Kidney (tissue), 13 donors: ENCODE measurements at regions not wholly inside any gene's neighbourhood (a gene's known extent, or its start where the extent isn't known, plus 50 kb on each side); places are given as distances from the start of the nearest gene placed in this dataset.
A peak's percentile ranks its signal among the peaks of the same experiment; 100 is the strongest.

Experiments
- DNase-seq, 5 donors: peaks; one replicate each; pipeline ENCODE4 v3.0.0-alpha.2; 2013 to 2020
- FAIRE-seq: peaks from 2 replicates; lab custom pipeline; 2012; peaks lifted over from hg19 to GRCh38; lab: Jason Lieb, UNC
- H3K27ac ChIP-seq, 2 donors: one replicate each; pipeline ENCODE4 v1.7.0; 2013; ENCODE audit warnings: low read depth in 2 of 2, low read length in 2 of 2, inconsistent platforms in 1 of 2
- H3K27me3 ChIP-seq: one replicate; pipeline ENCODE4 v1.7.1; 2013; ENCODE audit warnings: low read length, inconsistent platforms; ENCODE audit not compliant: control insufficient read depth, insufficient read depth
- H3K36me3 ChIP-seq, 3 donors: one replicate each; pipeline versions ENCODE4 v1.7.0 to v1.7.1; 2013; ENCODE audit warnings: low read length in 3 of 3, control low read depth in 1 of 3, inconsistent platforms in 1 of 3; ENCODE audit not compliant: insufficient read depth in 3 of 3, control insufficient read depth in 2 of 3
- H3K4me1 ChIP-seq, 3 donors: one replicate each; pipeline versions ENCODE4 v1.7.0 to v1.7.1; 2013; ENCODE audit warnings: low read length in 3 of 3, inconsistent platforms in 1 of 3, low read depth in 1 of 3; ENCODE audit not compliant: control insufficient read depth in 2 of 3, insufficient read depth in 2 of 3
- H3K4me3 ChIP-seq, 3 donors: one replicate each; pipeline versions ENCODE4 v1.7.0 to v1.8.1; 2013; ENCODE audit warnings: low read length in 3 of 3, control low read depth in 1 of 3, inconsistent platforms in 1 of 3
- H3K9ac ChIP-seq, 3 donors: one replicate each; pipeline versions ENCODE4 v1.7.0 to v1.7.1; 2013; ENCODE audit warnings: low read length in 3 of 3, control low read depth in 1 of 3, inconsistent platforms in 1 of 3
- H3K9me3 ChIP-seq, 3 donors: one replicate each; pipeline versions ENCODE4 v1.7.0 to v1.7.1; 2013; ENCODE audit warnings: low read length in 3 of 3, control low read depth in 1 of 3, inconsistent platforms in 1 of 3; ENCODE audit not compliant: control insufficient read depth in 2 of 3, insufficient read depth in 1 of 3
- intact Hi-C: fragments of 100-400 bp; cut with DNase I; formaldehyde crosslinking; loops from one replicate; pipeline ENCODE4 v1.11.1; 2022
- TF ChIP-seq, protein P1 (sequence below): IDR thresholded peaks from 3 replicates; pipeline ENCODE4 v1.5.1; 2012; ENCODE audit warnings: mild to moderate bottlenecking, moderate library complexity, borderline replicate concordance; ENCODE audit not compliant: insufficient read depth; ENCODE audit errors: extremely low read depth
- donor health status: control.
- donor health status: control.
- donor health status: control.
- donor health status: control.
- donor health status: control.
- donor health status: DM: yes; HTN: yes; CAD: no.
- donor health status: Normal renal cell carcinoma (clear cell type).

DNA sequence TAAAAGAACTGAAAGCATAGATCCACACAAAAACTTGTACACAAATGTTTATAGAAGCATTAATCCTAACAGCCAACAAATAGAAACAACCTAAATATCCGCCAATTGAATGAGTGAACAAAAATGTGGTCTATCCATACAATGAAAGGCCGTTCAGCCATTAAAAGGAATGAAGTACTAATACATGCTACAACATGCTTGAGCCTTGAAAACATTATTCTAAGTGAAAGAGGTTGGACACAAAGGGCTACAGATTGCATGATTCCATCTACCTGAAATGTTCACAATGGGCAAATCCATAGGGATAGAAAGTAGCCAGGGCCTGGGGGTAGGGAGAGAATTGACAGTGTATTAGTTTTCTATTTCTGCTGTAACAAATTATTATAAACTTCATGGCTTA is 169.2 kb downstream of the SPCS3 start:
- no peak for DNase-seq
- H3K9me3 ChIP-seq, result no peaks in the 10 kb centered on the region
- no peak overlapping the region for H3K27ac ChIP-seq
- H3K36me3 ChIP-seq, result no peaks in the 10 kb centered on the region
- FAIRE-seq, result no peak
- H3K9ac ChIP-seq, result no peak overlapping the region
- no peaks in the 10 kb centered on the region for H3K27me3 ChIP-seq
- TF ChIP-seq, protein P1, sequence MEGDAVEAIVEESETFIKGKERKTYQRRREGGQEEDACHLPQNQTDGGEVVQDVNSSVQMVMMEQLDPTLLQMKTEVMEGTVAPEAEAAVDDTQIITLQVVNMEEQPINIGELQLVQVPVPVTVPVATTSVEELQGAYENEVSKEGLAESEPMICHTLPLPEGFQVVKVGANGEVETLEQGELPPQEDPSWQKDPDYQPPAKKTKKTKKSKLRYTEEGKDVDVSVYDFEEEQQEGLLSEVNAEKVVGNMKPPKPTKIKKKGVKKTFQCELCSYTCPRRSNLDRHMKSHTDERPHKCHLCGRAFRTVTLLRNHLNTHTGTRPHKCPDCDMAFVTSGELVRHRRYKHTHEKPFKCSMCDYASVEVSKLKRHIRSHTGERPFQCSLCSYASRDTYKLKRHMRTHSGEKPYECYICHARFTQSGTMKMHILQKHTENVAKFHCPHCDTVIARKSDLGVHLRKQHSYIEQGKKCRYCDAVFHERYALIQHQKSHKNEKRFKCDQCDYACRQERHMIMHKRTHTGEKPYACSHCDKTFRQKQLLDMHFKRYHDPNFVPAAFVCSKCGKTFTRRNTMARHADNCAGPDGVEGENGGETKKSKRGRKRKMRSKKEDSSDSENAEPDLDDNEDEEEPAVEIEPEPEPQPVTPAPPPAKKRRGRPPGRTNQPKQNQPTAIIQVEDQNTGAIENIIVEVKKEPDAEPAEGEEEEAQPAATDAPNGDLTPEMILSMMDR, result no peak
- no peaks in the 10 kb centered on the region for H3K4me1 ChIP-seq
- intact Hi-C loops, result no loop called here
- no peak overlapping the region for H3K4me3 ChIP-seq

DNA sequence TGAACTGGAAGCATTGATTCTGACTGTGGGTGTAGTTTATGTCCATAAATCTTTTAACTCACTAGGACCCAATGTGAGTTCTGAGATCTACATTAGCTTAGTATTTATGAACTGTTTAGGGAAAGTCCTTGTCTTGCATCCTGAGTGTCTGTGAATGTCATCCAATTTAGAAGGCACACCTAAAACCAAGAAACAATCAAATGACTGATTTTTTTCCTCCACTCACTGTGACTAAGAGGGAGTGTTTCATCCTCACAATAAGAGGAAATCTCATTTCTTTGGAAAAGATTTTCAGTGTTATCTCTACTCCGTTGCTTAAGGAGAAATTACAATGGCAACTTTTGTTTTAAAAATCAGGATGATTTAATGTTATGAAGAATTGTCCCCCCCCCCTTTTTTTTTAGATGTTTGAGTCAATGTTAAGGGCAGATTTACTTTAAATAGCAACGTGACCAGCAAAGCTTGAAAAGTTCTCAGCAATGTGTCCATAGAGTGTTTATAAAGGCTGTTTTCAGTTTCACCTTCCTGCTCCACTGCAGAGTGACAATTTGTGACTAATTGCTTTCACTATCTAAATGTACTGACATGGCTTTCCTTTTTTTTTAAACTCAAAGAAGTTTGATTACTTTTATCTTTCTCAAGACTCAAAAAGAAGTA is 173.0 kb downstream of the SPCS3 start:
- FAIRE-seq (no peak), DNase-seq (peak in 2 of 5 donors; percentile 19 to 36)
- Histone ChIP-seq H3K9me3 (no peaks in the 10 kb centered on the region), H3K27ac (no peak overlapping the region), H3K4me3 (no peak overlapping the region), H3K27me3 (no peaks in the 10 kb centered on the region), H3K4me1 (no peaks in the 10 kb centered on the region), H3K36me3 (no peaks in the 10 kb centered on the region), H3K9ac (no peak overlapping the region)
- intact Hi-C loops, result no loop called here
- TF ChIP-seq, protein P1, result no peak

DNA sequence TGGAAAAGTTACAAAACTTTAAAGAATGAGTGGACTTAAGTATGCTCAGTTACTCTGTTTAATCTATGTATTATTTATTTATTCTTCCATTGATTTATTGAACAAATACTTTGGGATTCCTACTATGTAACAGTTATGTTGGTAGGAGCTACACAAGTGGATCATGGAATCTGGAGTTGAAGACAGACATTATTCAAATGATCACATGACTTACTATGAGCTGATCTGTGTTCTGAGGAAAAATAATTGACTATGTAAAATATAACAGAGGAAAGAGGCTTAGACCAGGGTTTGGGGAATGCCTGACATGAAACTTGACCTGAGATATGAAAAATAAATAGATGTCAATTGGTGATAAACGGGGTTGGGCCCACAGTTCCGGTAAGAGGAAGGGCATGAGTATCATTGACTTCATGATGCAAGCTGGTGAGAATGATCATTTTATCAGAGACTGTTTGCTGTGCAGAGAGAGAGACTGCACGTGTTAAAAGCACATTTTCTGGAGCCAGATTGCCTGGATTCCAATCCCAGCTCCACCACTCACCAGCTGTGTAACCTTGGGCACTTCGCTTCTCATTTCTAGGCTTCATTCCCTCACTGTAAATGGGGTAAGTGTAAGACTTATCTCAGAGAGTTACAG is 179.0 kb downstream of the SPCS3 start:
- H3K36me3 ChIP-seq, result no peaks in the 10 kb centered on the region
- FAIRE-seq (no peak), DNase-seq (no peak)
- H3K9me3 ChIP-seq, result no peaks in the 10 kb centered on the region
- intact Hi-C loops, result no loop called here
- no peaks in the 10 kb centered on the region for H3K27me3 ChIP-seq
- H3K4me3 ChIP-seq, result no peak overlapping the region
- H3K9ac ChIP-seq, result no peak overlapping the region
- no peaks in the 10 kb centered on the region for H3K4me1 ChIP-seq
- H3K27ac ChIP-seq, result no peak overlapping the region
- TF ChIP-seq, protein P1, result no peak
